ENCODE measurements at regions not wholly inside any gene's neighbourhood (a gene's known extent, or its start where the extent isn't known, plus 50 kb on each side); places are given as distances from the start of the nearest gene placed in this dataset.
"Not testable (repeated sequence)": the region's sequence is repeated elsewhere in the genome, so short reads cannot be mapped to it uniquely, and the experiment has no call there.

- Histone ChIP-seq H3K27ac (peak overlapping the region; percentile 66 to 75), H3K9me3 (peaks cover 2 to 7% of the 10 kb centered on the region in 2 donors), H3K4me3 (no peak overlapping the region), H3K4me1 (peaks cover 3 to 8% of the 10 kb centered on the region in 2 donors), H3K36me3 (no peaks in the 10 kb centered on the region), H3K27me3 (no peaks in the 10 kb centered on the region)
- DNase-seq (ENCODE audit: low spot score in 2 of 2), result no peak
- TF ChIP-seq CTCF (IDR thresholded peaks at IDR 0.05), result no peak
- no peak for TF ChIP-seq POLR2AphosphoS5 (IDR thresholded peaks at IDR 0.05)
- TF ChIP-seq POLR2A (IDR thresholded peaks at IDR 0.05), result no peak
- intact Hi-C loops (cut with DNase I; ENCODE audit: low total_unique reads), result no loop called here
Measured at GRCh38 chr3:177905173-177906125, 630.8 kb upstream of the KCNMB2 start.

- H3K4me1 ChIP-seq, result peaks cover 3 to 8% of the 10 kb centered on the region in 2 donors
- H3K27me3 ChIP-seq, result no peaks in the 10 kb centered on the region
- TF ChIP-seq POLR2A (IDR thresholded peaks at IDR 0.05) (no peak), POLR2AphosphoS5 (IDR thresholded peaks at IDR 0.05) (no peak), CTCF (IDR thresholded peaks at IDR 0.05) (no peak)
- H3K36me3 ChIP-seq, result no peaks in the 10 kb centered on the region
- intact Hi-C loops (cut with DNase I; ENCODE audit: low total_unique reads), result no loop called here
- no peak overlapping the region for H3K4me3 ChIP-seq
- H3K9me3 ChIP-seq, result peaks cover 0 to under 1% of the 10 kb centered on the region in 2 donors
- DNase-seq (ENCODE audit: low spot score in 2 of 2), result no peak
- peak overlapping the region; percentile 66 to 75 for H3K27ac ChIP-seq
Measured at GRCh38 chr3:177906126-177906511, 630.1 kb upstream of the KCNMB2 start.

- Histone ChIP-seq H3K4me3 (no peak overlapping the region), H3K36me3 (no peaks in the 10 kb centered on the region), H3K9me3 (no peaks in the 10 kb centered on the region), H3K27ac (peak overlapping the region; percentile 66 to 75), H3K27me3 (no peaks in the 10 kb centered on the region), H3K4me1 (peaks cover 3 to 8% of the 10 kb centered on the region in 2 donors)
- no peak for TF ChIP-seq POLR2AphosphoS5 (IDR thresholded peaks at IDR 0.05)
- no peak for TF ChIP-seq CTCF (IDR thresholded peaks at IDR 0.05)
- no peak for TF ChIP-seq POLR2A (IDR thresholded peaks at IDR 0.05)
- DNase-seq (ENCODE audit: low spot score in 2 of 2), result no peak
- intact Hi-C loops (cut with DNase I; ENCODE audit: low total_unique reads), result no loop called here
Measured at GRCh38 chr3:177906578-177907229, 629.5 kb upstream of the KCNMB2 start.

- H3K9me3 ChIP-seq; H3K36me3 ChIP-seq; H3K27me3 ChIP-seq; H3K4me3 ChIP-seq; H3K4me1 ChIP-seq; H3K27ac ChIP-seq; intact Hi-C loops (cut with DNase I; ENCODE audit: low total_unique reads); DNase-seq (ENCODE audit: low spot score in 2 of 2): not testable (repeated sequence)
Measured at GRCh38 chr3:177909530-177909929, 626.7 kb upstream of the KCNMB2 start.

- Histone ChIP-seq H3K4me3 (no peak overlapping the region), H3K27me3 (no peaks in the 10 kb centered on the region), H3K36me3 (no peaks in the 10 kb centered on the region), H3K27ac (no peak overlapping the region), H3K4me1 (no peaks in the 10 kb centered on the region), H3K9me3 (no peaks in the 10 kb centered on the region)
- TF ChIP-seq POLR2AphosphoS5 (IDR thresholded peaks at IDR 0.05) (no peak), CTCF (IDR thresholded peaks at IDR 0.05) (no peak), POLR2A (IDR thresholded peaks at IDR 0.05) (no peak)
- no peak for DNase-seq (ENCODE audit: low spot score in 2 of 2)
- intact Hi-C loops (cut with DNase I; ENCODE audit: low total_unique reads), result no loop called here
Measured at GRCh38 chr3:177914224-177914623, 622.0 kb upstream of the KCNMB2 start.

All from breast epithelium (tissue), 4 donors.